WERI-Rb-1 (cell line): ENCODE measurements at regions not wholly inside any gene's neighbourhood (a gene's known extent, or its start where the extent isn't known, plus 50 kb on each side); places are given as distances from the start of the nearest gene placed in this dataset.
"Not testable (repeated sequence)": the region's sequence is repeated elsewhere in the genome, so short reads cannot be mapped to it uniquely, and the experiment has no call there.

Experiments
- DNase-seq: peaks from one replicate; pipeline ENCODE4 v3.0.0-alpha.2; 2020
- H3K27ac ChIP-seq: fragments of 250-450 bp; sonication (Bioruptor Pico); 2 replicates; pipeline ENCODE4 v1.5.1; 2020; ENCODE audit warnings: mild to moderate bottlenecking, moderate library complexity
- H3K27me3 ChIP-seq: fragments of 250-450 bp; sonication (Bioruptor Pico); 2 replicates; pipeline ENCODE4 v1.5.1; 2021; ENCODE audit warnings: mild to moderate bottlenecking, low read depth, moderate library complexity; ENCODE audit not compliant: insufficient read depth, severe bottlenecking
- H3K36me3 ChIP-seq: fragments of 250-450 bp; sonication (Bioruptor Pico); 2 replicates; pipeline ENCODE4 v1.5.1; 2020; ENCODE audit warnings: mild to moderate bottlenecking, moderate library complexity
- H3K4me3 ChIP-seq: 2 replicates; pipeline ENCODE4 v1.5.1; 2011; ENCODE audit warnings: low read depth, mild to moderate bottlenecking, control low read depth, low read length
- H3K9me3 ChIP-seq: fragments of 250-450 bp; sonication (Bioruptor Pico); 2 replicates; pipeline ENCODE4 v1.5.1; 2021; ENCODE audit warnings: mild to moderate bottlenecking, moderate library complexity; ENCODE audit not compliant: severe bottlenecking
- CTCF ChIP-seq: IDR thresholded peaks from 2 replicates; pipeline ENCODE4 v1.5.1; 2011; ENCODE audit warnings: low read depth, mild to moderate bottlenecking, control low read depth, inconsistent platforms, low read length

GRCh38 chr2:39872748-39873147 lies 93.7 kb upstream of the THUMPD2 start:
- no peak for DNase-seq
- Histone ChIP-seq H3K27ac (no peak overlapping the region), H3K9me3 (no peaks in the 10 kb centered on the region), H3K4me3 (no peak overlapping the region), H3K27me3 (no peaks in the 10 kb centered on the region), H3K36me3 (no peaks in the 10 kb centered on the region)
- no peak for TF ChIP-seq CTCF

GRCh38 chr2:39871291-39871761 lies 92.3 kb upstream of the THUMPD2 start:
- TF ChIP-seq CTCF: no peak
- no peaks in the 10 kb centered on the region for H3K27me3 ChIP-seq
- H3K4me3 ChIP-seq: no peak overlapping the region
- H3K36me3 ChIP-seq: no peaks in the 10 kb centered on the region
- peak; percentile 9 for DNase-seq
- H3K9me3 ChIP-seq: no peaks in the 10 kb centered on the region
- H3K27ac ChIP-seq: no peak overlapping the region

GRCh38 chr2:39870871-39871270 lies 91.8 kb upstream of the THUMPD2 start:
- H3K27ac ChIP-seq: no peak overlapping the region
- no peaks in the 10 kb centered on the region for H3K9me3 ChIP-seq
- no peak for TF ChIP-seq CTCF
- H3K27me3 ChIP-seq: no peaks in the 10 kb centered on the region
- H3K36me3 ChIP-seq: no peaks in the 10 kb centered on the region
- no peak for DNase-seq
- H3K4me3 ChIP-seq: no peak overlapping the region

GRCh38 chr2:39867268-39867667 lies 88.2 kb upstream of the THUMPD2 start:
- no peak for DNase-seq
- Histone ChIP-seq H3K36me3 (no peaks in the 10 kb centered on the region), H3K27ac (no peak overlapping the region), H3K4me3 (no peak overlapping the region), H3K27me3 (no peaks in the 10 kb centered on the region), H3K9me3 (peaks cover 10% of the 10 kb centered on the region)
- no peak for TF ChIP-seq CTCF

- no peak overlapping the region for H3K27ac ChIP-seq
- H3K4me3 ChIP-seq: no peak overlapping the region
- H3K9me3 ChIP-seq: peaks cover 10% of the 10 kb centered on the region
- no peak for DNase-seq
- H3K27me3 ChIP-seq: no peaks in the 10 kb centered on the region
- no peak for TF ChIP-seq CTCF
- H3K36me3 ChIP-seq: no peaks in the 10 kb centered on the region
Measured at GRCh38 chr2:39865751-39866150, 86.7 kb upstream of the THUMPD2 start.

GRCh38 chr2:39863672-39864071 lies 84.6 kb upstream of the THUMPD2 start:
- not testable (repeated sequence) for H3K36me3 ChIP-seq, H3K27me3 ChIP-seq, DNase-seq, H3K27ac ChIP-seq, H3K4me3 ChIP-seq
- peaks cover 10% of the 10 kb centered on the region for H3K9me3 ChIP-seq
